Keratinocyte (primary cell): ENCODE measurements at regions not wholly inside any gene's neighbourhood (a gene's known extent, or its start where the extent isn't known, plus 50 kb on each side); places are given as distances from the start of the nearest gene placed in this dataset.

Source experiments
- DNase-seq: peaks from one replicate; pipeline ENCODE4 v3.0.0-alpha.2; 2011; ENCODE audit warnings: low read depth, missing footprints, low spot score
- FAIRE-seq: peaks from 2 replicates; lab custom pipeline; 2011; peaks lifted over from hg19 to GRCh38; lab: Jason Lieb, UNC
- H2AFZ ChIP-seq: 2 replicates; pipeline ENCODE4 v1.6.0; 2012; ENCODE audit warnings: low read length, control low read depth, inconsistent platforms; ENCODE audit not compliant: control insufficient read depth
- H3K27ac ChIP-seq: 2 replicates; pipeline ENCODE4 v1.5.1; 2011; ENCODE audit warnings: low read length; ENCODE audit not compliant: control insufficient read depth, insufficient read depth
- H3K27me3 ChIP-seq: 3 replicates; pipeline ENCODE4 v1.6.0; 2011; ENCODE audit warnings: low read length; ENCODE audit not compliant: control insufficient read depth, insufficient read depth; ENCODE audit errors: extremely low read depth
- H3K36me3 ChIP-seq, 2 experiments: 2 replicates in 1 of 2; 3 replicates in 1 of 2; pipeline ENCODE4 v1.5.1; 2011; ENCODE audit warnings: low read length in 2 of 2, mild to moderate bottlenecking in 1 of 2; ENCODE audit not compliant: control insufficient read depth in 2 of 2, insufficient read depth in 2 of 2; ENCODE audit errors: extremely low read depth in 1 of 2
- H3K4me1 ChIP-seq: 3 replicates; pipeline ENCODE4 v1.5.1; 2011; ENCODE audit warnings: low read length; ENCODE audit not compliant: control insufficient read depth, insufficient read depth; ENCODE audit errors: extremely low read depth
- H3K4me2 ChIP-seq: 3 replicates; pipeline ENCODE4 v1.6.0; 2011; ENCODE audit warnings: low read depth, low read length; ENCODE audit not compliant: control insufficient read depth, insufficient read depth; ENCODE audit errors: extremely low read depth
- H3K4me3 ChIP-seq, 3 experiments: fragments of 200-600 bp in 1 of 3; sonication (generic) in 1 of 3; 2 replicates in 2 of 3; 3 replicates in 1 of 3; pipeline ENCODE4 v1.5.1; 2011 to 2016; ENCODE audit warnings: low read length in 3 of 3, mild to moderate bottlenecking in 3 of 3, control low read depth in 2 of 3, inconsistent platforms in 1 of 3, low read depth in 1 of 3, mixed read lengths in 1 of 3, mixed run types in 1 of 3, moderate library complexity in 1 of 3; ENCODE audit not compliant: control insufficient read depth in 2 of 3, insufficient read depth in 2 of 3; ENCODE audit errors: extremely low read depth in 1 of 3
- H3K79me2 ChIP-seq: 2 replicates; pipeline ENCODE4 v1.6.0; 2012; ENCODE audit warnings: low read length; ENCODE audit not compliant: control insufficient read depth, insufficient read depth
- H3K9ac ChIP-seq: 3 replicates; pipeline ENCODE4 v1.6.0; 2011; ENCODE audit warnings: low read length; ENCODE audit not compliant: control insufficient read depth, insufficient read depth; ENCODE audit errors: extremely low read depth
- H3K9me1 ChIP-seq: 3 replicates; pipeline ENCODE4 v1.6.0; 2011; ENCODE audit warnings: low read length; ENCODE audit not compliant: control insufficient read depth, insufficient read depth; ENCODE audit errors: extremely low read depth
- H3K9me3 ChIP-seq: 2 replicates; pipeline ENCODE4 v1.5.1; 2012; ENCODE audit warnings: low read depth, low read length; ENCODE audit not compliant: control insufficient read depth
- H4K20me1 ChIP-seq: 3 replicates; pipeline ENCODE4 v1.6.0; 2011; ENCODE audit warnings: low read length; ENCODE audit not compliant: control insufficient read depth, insufficient read depth; ENCODE audit errors: extremely low read depth
- CTCF ChIP-seq, 3 experiments: IDR thresholded peaks in 1 of 3; conservative IDR thresholded peaks in 1 of 3; optimal IDR thresholded peaks in 1 of 3; 2 replicates in 2 of 3; 3 replicates in 1 of 3; pipeline versions ENCODE3 to v1.5.1; 2011; ENCODE audit warnings: low read length in 3 of 3, mild to moderate bottlenecking in 3 of 3, moderate library complexity in 2 of 3, control low read depth in 1 of 3, inconsistent platforms in 1 of 3; ENCODE audit not compliant: insufficient read depth in 2 of 3; ENCODE audit errors: extremely low read depth in 1 of 3
- EZH2 ChIP-seq: IDR thresholded peaks from one replicate; pipeline ENCODE4 v1.6.1; 2012; ENCODE audit warnings: inconsistent platforms, mild to moderate bottlenecking, low read length, moderate library complexity
- dilution Hi-C: fragments of 300-500 bp; cut with MboI; formaldehyde crosslinking; loops from one replicate; pipeline ENCODE4 v1.7.0; 2020; ENCODE audit warnings: low sequenced_read_pairs; ENCODE audit not compliant: extremely low pct_ligation_motif_present

- Histone ChIP-seq H3K36me3 (no peaks in the 10 kb centered on the region), H3K27ac (no peak overlapping the region), H3K79me2 (no peaks in the 10 kb centered on the region), H3K4me1 (no peaks in the 10 kb centered on the region), H3K9ac (no peak overlapping the region), H2AFZ (no peak overlapping the region), H3K27me3 (no peaks in the 10 kb centered on the region), H3K9me1 (no peaks in the 10 kb centered on the region), H4K20me1 (no peaks in the 10 kb centered on the region), H3K9me3 (no peaks in the 10 kb centered on the region), H3K4me2 (no peak overlapping the region), H3K4me3 (no peak overlapping the region)
- dilution Hi-C loops: no loop called here
- TF ChIP-seq CTCF (optimal IDR thresholded peaks at IDR 0.05 in 1 of 3, IDR thresholded peaks at IDR 0.05 in 1 of 3, conservative IDR thresholded peaks at IDR 0.05 in 1 of 3; ENCODE audit: extremely low read depth in 1 of 3, insufficient read depth in 2 of 3, low read length in 3 of 3): no peak
- no peak for TF ChIP-seq EZH2
- FAIRE-seq (no peak), DNase-seq (no peak)
Measured at GRCh38 chr5:91472631-91473030, 89.5 kb upstream of the ARRDC3 start.

GRCh38 chr5:91469517-91470165, 86.5 kb upstream of the ARRDC3 start:
- Histone ChIP-seq H3K9me1 (no peaks in the 10 kb centered on the region), H3K27ac (no peak overlapping the region), H3K9me3 (no peaks in the 10 kb centered on the region), H3K79me2 (no peaks in the 10 kb centered on the region), H3K27me3 (no peaks in the 10 kb centered on the region), H3K4me1 (no peaks in the 10 kb centered on the region), H3K9ac (no peak overlapping the region), H3K4me3 (no peak overlapping the region), H3K4me2 (no peak overlapping the region), H4K20me1 (no peaks in the 10 kb centered on the region), H2AFZ (no peak overlapping the region), H3K36me3 (no peaks in the 10 kb centered on the region)
- TF ChIP-seq CTCF (optimal IDR thresholded peaks at IDR 0.05 in 1 of 3, IDR thresholded peaks at IDR 0.05 in 1 of 3, conservative IDR thresholded peaks at IDR 0.05 in 1 of 3; ENCODE audit: extremely low read depth in 1 of 3, insufficient read depth in 2 of 3, low read length in 3 of 3): no peak
- no peak for TF ChIP-seq EZH2
- no peak for DNase-seq
- dilution Hi-C loops: no loop called here
- no peak for FAIRE-seq
